ENCODE measurements at regions not wholly inside any gene's neighbourhood (a gene's known extent, or its start where the extent isn't known, plus 50 kb on each side); places are given as distances from the start of the nearest gene placed in this dataset.

GRCh38 chr6:44003345-44004061, 123.7 kb downstream of the MRPL14 start (continued):
- TF ChIP-seq ZNF646 (CRISPR knock-in tag; IDR thresholded peaks at IDR 0.05) = no peak
- no peak for TF ChIP-seq NFAT5 (CRISPR knock-in tag; IDR thresholded peaks at IDR 0.05)
- TF ChIP-seq TFAP4 (IDR thresholded peaks at IDR 0.05; ENCODE audit: borderline replicate concordance, low read depth) = peak; percentile 33; the same call in 1 of the 2 replicates
- peak; percentile 36 for TF ChIP-seq POLR2AphosphoS5 (IDR thresholded peaks at IDR 0.05; ENCODE audit: low read depth, low read length)
- TF ChIP-seq ZBTB4 (CRISPR knock-in tag; IDR thresholded peaks at IDR 0.05; ENCODE audit: borderline replicate concordance) = 0 out of 2 replicates have a peak, but pooled peaks have one; percentile 17
- no peak for TF ChIP-seq HNF4G (IDR thresholded peaks at IDR 0.05; ENCODE audit: borderline replicate concordance, low read depth, low read length)
- no peak for TF ChIP-seq HNF4G (CRISPR knock-in tag; IDR thresholded peaks at IDR 0.05; ENCODE audit: borderline replicate concordance, low read depth)
- peak; percentile 55; the same call in 1 of the 2 replicates for TF ChIP-seq ZNF547 (CRISPR knock-in tag; IDR thresholded peaks at IDR 0.05)
- peak; percentile 39 for TF ChIP-seq RBM39 (IDR thresholded peaks at IDR 0.05; ENCODE audit: low read depth, low read length, poor library complexity, severe bottlenecking)
